ENCODE measurements at regions not wholly inside any gene's neighbourhood (a gene's known extent, or its start where the extent isn't known, plus 50 kb on each side); places are given as distances from the start of the nearest gene placed in this dataset.
A peak's percentile ranks its signal among the peaks of the same experiment; 100 is the strongest.

DNA sequence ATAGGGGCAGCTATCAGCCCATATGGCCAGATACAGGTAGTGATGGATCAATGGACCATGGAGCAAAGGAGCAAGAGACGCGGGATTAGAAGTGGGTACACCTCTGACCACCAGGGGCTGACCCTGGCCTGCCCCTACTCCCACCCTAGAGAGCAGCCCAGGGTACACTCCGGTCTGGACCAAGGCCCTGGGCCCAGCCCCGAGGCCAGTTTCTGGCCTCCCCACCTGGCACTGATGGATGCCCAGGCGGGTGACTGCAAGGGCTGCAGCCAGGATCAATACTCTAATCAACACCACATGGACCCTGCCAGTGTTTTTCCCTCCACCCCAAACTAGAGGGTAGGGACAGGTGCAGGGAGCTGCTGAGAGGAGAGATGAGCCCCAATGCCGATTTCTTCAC lies 74.1 kb upstream of the NECTIN1 start:
- TF ChIP-seq, protein P1, sequence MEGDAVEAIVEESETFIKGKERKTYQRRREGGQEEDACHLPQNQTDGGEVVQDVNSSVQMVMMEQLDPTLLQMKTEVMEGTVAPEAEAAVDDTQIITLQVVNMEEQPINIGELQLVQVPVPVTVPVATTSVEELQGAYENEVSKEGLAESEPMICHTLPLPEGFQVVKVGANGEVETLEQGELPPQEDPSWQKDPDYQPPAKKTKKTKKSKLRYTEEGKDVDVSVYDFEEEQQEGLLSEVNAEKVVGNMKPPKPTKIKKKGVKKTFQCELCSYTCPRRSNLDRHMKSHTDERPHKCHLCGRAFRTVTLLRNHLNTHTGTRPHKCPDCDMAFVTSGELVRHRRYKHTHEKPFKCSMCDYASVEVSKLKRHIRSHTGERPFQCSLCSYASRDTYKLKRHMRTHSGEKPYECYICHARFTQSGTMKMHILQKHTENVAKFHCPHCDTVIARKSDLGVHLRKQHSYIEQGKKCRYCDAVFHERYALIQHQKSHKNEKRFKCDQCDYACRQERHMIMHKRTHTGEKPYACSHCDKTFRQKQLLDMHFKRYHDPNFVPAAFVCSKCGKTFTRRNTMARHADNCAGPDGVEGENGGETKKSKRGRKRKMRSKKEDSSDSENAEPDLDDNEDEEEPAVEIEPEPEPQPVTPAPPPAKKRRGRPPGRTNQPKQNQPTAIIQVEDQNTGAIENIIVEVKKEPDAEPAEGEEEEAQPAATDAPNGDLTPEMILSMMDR (IDR thresholded peaks at IDR 0.05) = no peak
- no peaks in the 10 kb centered on the region for H3K4me1 Mint-ChIP-seq (ENCODE audit: low read depth)
- H3K27ac Mint-ChIP-seq (ENCODE audit: unreplicated experiment) = no peak overlapping the region
- no peaks in the 10 kb centered on the region for H3K36me3 Mint-ChIP-seq (ENCODE audit: low read depth)
- H3K4me3 Mint-ChIP-seq (ENCODE audit: unreplicated experiment) = no peak overlapping the region
- DNase-seq (ENCODE audit: low spot score) = peak; percentile 51
- peaks cover 33% of the 10 kb centered on the region for H3K27me3 Mint-ChIP-seq (ENCODE audit: low read depth)
- no peaks in the 10 kb centered on the region for H3K9me3 Mint-ChIP-seq (ENCODE audit: low read depth)

DNA sequence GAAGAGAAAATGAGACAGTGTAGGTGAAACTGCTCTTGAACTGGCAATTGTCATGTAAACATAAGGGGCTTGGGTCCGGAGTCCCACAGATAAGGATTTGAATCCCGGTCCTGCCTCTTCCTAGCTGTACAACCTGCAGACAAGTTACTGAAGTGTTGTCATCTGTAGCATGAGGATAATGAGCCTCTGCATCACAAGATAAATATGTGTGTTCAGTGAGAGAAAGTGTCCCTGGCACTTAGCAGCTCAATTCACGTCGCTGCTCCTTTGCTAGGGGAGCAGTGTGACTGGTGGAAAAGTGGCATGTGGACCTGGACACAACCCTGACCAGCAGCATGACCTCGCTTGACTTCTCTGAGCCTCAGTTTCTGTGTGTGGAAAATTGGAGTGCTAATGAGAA lies 73.7 kb upstream of the NECTIN1 start:
- TF ChIP-seq, protein P1 (IDR thresholded peaks at IDR 0.05) = no peak
- Mint-ChIP-seq H3K36me3 (ENCODE audit: low read depth) (no peaks in the 10 kb centered on the region), H3K4me3 (ENCODE audit: unreplicated experiment) (no peak overlapping the region), H3K4me1 (ENCODE audit: low read depth) (no peaks in the 10 kb centered on the region), H3K27me3 (ENCODE audit: low read depth) (peaks cover 29% of the 10 kb centered on the region), H3K27ac (ENCODE audit: unreplicated experiment) (no peak overlapping the region), H3K9me3 (ENCODE audit: low read depth) (no peaks in the 10 kb centered on the region)
- DNase-seq (ENCODE audit: low spot score) = no peak

DNA sequence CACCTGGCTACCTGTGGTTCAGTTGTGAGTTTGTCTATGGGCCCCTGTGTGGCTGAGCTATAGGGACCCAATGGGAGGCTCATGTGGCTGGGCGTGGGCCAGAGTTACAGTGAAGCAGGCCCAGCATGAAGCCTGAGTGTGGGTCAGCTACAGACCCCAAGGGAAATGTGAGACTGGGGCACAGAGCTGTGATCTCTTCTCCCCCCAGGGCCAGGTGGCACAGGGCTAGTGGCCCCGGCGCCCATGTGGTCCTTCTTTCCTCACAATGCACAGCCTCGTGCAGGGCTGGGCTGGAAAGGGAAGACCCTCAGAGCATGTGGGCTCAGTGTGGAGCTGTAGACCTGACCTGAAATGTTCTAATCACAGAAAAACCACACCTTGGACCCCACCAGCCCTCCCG lies 71.6 kb upstream of the NECTIN1 start:
- Mint-ChIP-seq H3K4me1 (ENCODE audit: low read depth) (peaks cover 14% of the 10 kb centered on the region), H3K27ac (ENCODE audit: unreplicated experiment) (no peak overlapping the region), H3K9me3 (ENCODE audit: low read depth) (no peaks in the 10 kb centered on the region), H3K4me3 (ENCODE audit: unreplicated experiment) (no peak overlapping the region), H3K36me3 (ENCODE audit: low read depth) (no peaks in the 10 kb centered on the region), H3K27me3 (ENCODE audit: low read depth) (peaks cover 26% of the 10 kb centered on the region)
- peak; percentile 68 for DNase-seq (ENCODE audit: low spot score)
- TF ChIP-seq, protein P1 (IDR thresholded peaks at IDR 0.05) = no peak

DNA sequence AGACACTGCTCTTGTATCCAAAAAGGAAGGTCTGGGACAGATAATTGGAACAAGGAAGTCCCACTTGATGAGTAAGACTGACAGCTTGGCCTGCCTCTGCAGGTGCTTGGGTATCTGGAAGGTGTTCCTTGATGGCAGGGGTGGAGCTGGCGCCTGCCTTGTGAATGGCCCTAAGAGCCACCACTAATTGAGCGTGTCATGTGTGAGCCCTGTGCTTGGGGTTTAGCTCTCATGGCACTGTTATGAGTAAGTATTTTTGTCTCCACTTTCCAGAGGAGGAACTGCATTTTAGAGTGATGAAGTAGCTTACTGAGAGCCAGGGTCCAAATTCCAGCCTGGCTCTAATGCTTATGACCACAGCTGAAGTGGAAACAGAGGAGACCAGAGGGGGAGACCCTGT lies 71.2 kb upstream of the NECTIN1 start:
- Mint-ChIP-seq H3K27ac (ENCODE audit: unreplicated experiment) (no peak overlapping the region), H3K4me1 (ENCODE audit: low read depth) (peaks cover 19% of the 10 kb centered on the region), H3K4me3 (ENCODE audit: unreplicated experiment) (no peak overlapping the region), H3K9me3 (ENCODE audit: low read depth) (no peaks in the 10 kb centered on the region), H3K27me3 (ENCODE audit: low read depth) (peaks cover 26% of the 10 kb centered on the region), H3K36me3 (ENCODE audit: low read depth) (no peaks in the 10 kb centered on the region)
- DNase-seq (ENCODE audit: low spot score) = no peak
- TF ChIP-seq, protein P1 (IDR thresholded peaks at IDR 0.05) = no peak

DNA sequence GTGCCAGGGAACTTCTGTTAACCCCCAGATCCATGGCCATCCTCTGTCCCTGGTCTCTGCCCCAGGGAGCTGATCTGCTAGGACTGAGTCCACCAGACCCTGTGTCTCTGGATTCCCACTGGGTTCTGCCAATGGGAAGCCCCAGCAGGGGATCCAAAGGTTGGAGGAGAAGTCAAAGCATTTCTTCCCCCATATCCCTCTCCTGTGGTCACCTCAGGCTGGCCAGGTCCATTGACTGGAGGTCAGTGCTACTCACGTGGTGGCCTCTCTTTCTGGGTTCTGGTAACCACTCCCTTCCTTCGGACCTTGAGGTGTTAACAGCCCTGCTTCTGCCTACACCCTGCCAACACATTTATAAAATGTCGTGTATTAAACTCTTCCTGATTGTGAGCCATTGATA lies 69.7 kb upstream of the NECTIN1 start:
- H3K36me3 Mint-ChIP-seq (ENCODE audit: low read depth) = no peaks in the 10 kb centered on the region
- TF ChIP-seq, protein P1 (IDR thresholded peaks at IDR 0.05) = no peak
- no peaks in the 10 kb centered on the region for H3K9me3 Mint-ChIP-seq (ENCODE audit: low read depth)
- no peak overlapping the region for H3K27ac Mint-ChIP-seq (ENCODE audit: unreplicated experiment)
- DNase-seq (ENCODE audit: low spot score) = no peak
- peaks cover 22% of the 10 kb centered on the region for H3K27me3 Mint-ChIP-seq (ENCODE audit: low read depth)
- peaks cover 28% of the 10 kb centered on the region for H3K4me1 Mint-ChIP-seq (ENCODE audit: low read depth)
- no peak overlapping the region for H3K4me3 Mint-ChIP-seq (ENCODE audit: unreplicated experiment)

All from chondrocyte (in vitro differentiated cells).